Muscle layer of duodenum (tissue), 2 donors: ENCODE measurements at regions not wholly inside any gene's neighbourhood (a gene's known extent, or its start where the extent isn't known, plus 50 kb on each side); places are given as distances from the start of the nearest gene placed in this dataset.

Source experiments
- H3K27ac ChIP-seq: one replicate; pipeline ENCODE4 v1.7.0; 2013; ENCODE audit warnings: mild to moderate bottlenecking, low read length
- H3K27me3 ChIP-seq: one replicate; pipeline ENCODE4 v1.7.0; 2013; ENCODE audit warnings: low read depth, mild to moderate bottlenecking, control low read depth, low read length
- H3K36me3 ChIP-seq, 2 donors: one replicate each; pipeline ENCODE4 v1.7.0; 2013; ENCODE audit warnings: low read length in 2 of 2, control low read depth in 1 of 2, mild to moderate bottlenecking in 1 of 2; ENCODE audit not compliant: insufficient read depth in 2 of 2, control insufficient read depth in 1 of 2
- H3K4me1 ChIP-seq, 2 donors: one replicate each; pipeline ENCODE4 v1.7.0; 2013; ENCODE audit warnings: low read length in 2 of 2, mild to moderate bottlenecking in 2 of 2, control low read depth in 1 of 2, moderate library complexity in 1 of 2; ENCODE audit not compliant: insufficient read depth in 2 of 2, control insufficient read depth in 1 of 2
- H3K4me3 ChIP-seq, 2 donors: one replicate each; pipeline ENCODE4 v1.7.0; 2013; ENCODE audit warnings: low read length in 2 of 2, low read depth in 1 of 2, mild to moderate bottlenecking in 1 of 2
- H3K9me3 ChIP-seq, 2 donors: one replicate each; pipeline ENCODE4 v1.7.0; 2013; ENCODE audit warnings: low read length in 2 of 2, control low read depth in 1 of 2, mild to moderate bottlenecking in 1 of 2; ENCODE audit not compliant: control insufficient read depth in 1 of 2
- donor health status: healthy.

- no peaks in the 10 kb centered on the region for H3K9me3 ChIP-seq
- H3K36me3 ChIP-seq = no peaks in the 10 kb centered on the region
- no peak overlapping the region for H3K27ac ChIP-seq
- no peak overlapping the region for H3K4me3 ChIP-seq
- no peaks in the 10 kb centered on the region for H3K27me3 ChIP-seq
- H3K4me1 ChIP-seq = peaks cover 0 to 17% of the 10 kb centered on the region in 2 donors
Observed at GRCh38 chr5:33232731-33233505, 207.8 kb upstream of the TARS1 start.

- Histone ChIP-seq H3K27ac (no peak overlapping the region), H3K36me3 (no peaks in the 10 kb centered on the region), H3K27me3 (no peaks in the 10 kb centered on the region), H3K4me3 (no peak overlapping the region), H3K9me3 (no peaks in the 10 kb centered on the region), H3K4me1 (peaks cover 0 to 20% of the 10 kb centered on the region in 2 donors)
Observed at GRCh38 chr5:33235304-33235703, 205.5 kb upstream of the TARS1 start.

- Histone ChIP-seq H3K9me3 (no peaks in the 10 kb centered on the region), H3K4me3 (no peak overlapping the region), H3K27me3 (no peaks in the 10 kb centered on the region), H3K36me3 (no peaks in the 10 kb centered on the region), H3K4me1 (peaks cover 0 to 20% of the 10 kb centered on the region in 2 donors), H3K27ac (no peak overlapping the region)
Observed at GRCh38 chr5:33235824-33236223, 204.9 kb upstream of the TARS1 start.

GRCh38 chr5:33237471-33237870, 203.3 kb upstream of the TARS1 start:
- no peak overlapping the region for H3K4me3 ChIP-seq
- no peak overlapping the region for H3K27ac ChIP-seq
- no peaks in the 10 kb centered on the region for H3K36me3 ChIP-seq
- H3K9me3 ChIP-seq = no peaks in the 10 kb centered on the region
- H3K27me3 ChIP-seq = no peaks in the 10 kb centered on the region
- peaks cover 0 to 20% of the 10 kb centered on the region in 2 donors for H3K4me1 ChIP-seq

- H3K4me1 ChIP-seq = peaks cover 0 to 8% of the 10 kb centered on the region in 2 donors
- H3K9me3 ChIP-seq = no peaks in the 10 kb centered on the region
- no peaks in the 10 kb centered on the region for H3K36me3 ChIP-seq
- no peak overlapping the region for H3K27ac ChIP-seq
- no peaks in the 10 kb centered on the region for H3K27me3 ChIP-seq
- H3K4me3 ChIP-seq = no peak overlapping the region
Observed at GRCh38 chr5:33238826-33239695, 201.7 kb upstream of the TARS1 start.

GRCh38 chr5:33240558-33240957, 200.2 kb upstream of the TARS1 start:
- H3K27me3 ChIP-seq = no peaks in the 10 kb centered on the region
- peaks cover 0 to 8% of the 10 kb centered on the region in 2 donors for H3K4me1 ChIP-seq
- H3K36me3 ChIP-seq = no peaks in the 10 kb centered on the region
- H3K27ac ChIP-seq = no peak overlapping the region
- H3K4me3 ChIP-seq = no peak overlapping the region
- H3K9me3 ChIP-seq = no peaks in the 10 kb centered on the region

- no peaks in the 10 kb centered on the region for H3K36me3 ChIP-seq
- H3K27ac ChIP-seq = no peak overlapping the region
- no peak overlapping the region for H3K4me3 ChIP-seq
- H3K9me3 ChIP-seq = no peaks in the 10 kb centered on the region
- H3K4me1 ChIP-seq = peaks cover 0 to 8% of the 10 kb centered on the region in 2 donors
- H3K27me3 ChIP-seq = no peaks in the 10 kb centered on the region
Observed at GRCh38 chr5:33241802-33242201, 199.0 kb upstream of the TARS1 start.

GRCh38 chr5:33242277-33242676, 198.5 kb upstream of the TARS1 start:
- Histone ChIP-seq H3K27me3 (no peaks in the 10 kb centered on the region), H3K4me1 (peaks cover 0 to 8% of the 10 kb centered on the region in 2 donors), H3K27ac (no peak overlapping the region), H3K4me3 (no peak overlapping the region), H3K36me3 (no peaks in the 10 kb centered on the region), H3K9me3 (no peaks in the 10 kb centered on the region)

GRCh38 chr5:33244441-33245150, 196.2 kb upstream of the TARS1 start:
- H3K36me3 ChIP-seq = no peaks in the 10 kb centered on the region
- no peak overlapping the region for H3K4me3 ChIP-seq
- H3K9me3 ChIP-seq = no peaks in the 10 kb centered on the region
- no peaks in the 10 kb centered on the region for H3K27me3 ChIP-seq
- H3K4me1 ChIP-seq = no peaks in the 10 kb centered on the region
- H3K27ac ChIP-seq = no peak overlapping the region

- H3K4me3 ChIP-seq = no peak overlapping the region
- H3K27me3 ChIP-seq = no peaks in the 10 kb centered on the region
- no peaks in the 10 kb centered on the region for H3K9me3 ChIP-seq
- H3K4me1 ChIP-seq = peaks cover 0 to 5% of the 10 kb centered on the region in 2 donors
- H3K27ac ChIP-seq = no peak overlapping the region
- no peaks in the 10 kb centered on the region for H3K36me3 ChIP-seq
Observed at GRCh38 chr5:33254579-33254978, 186.2 kb upstream of the TARS1 start.

- no peaks in the 10 kb centered on the region for H3K36me3 ChIP-seq
- no peaks in the 10 kb centered on the region for H3K9me3 ChIP-seq
- peaks cover 0 to 5% of the 10 kb centered on the region in 2 donors for H3K4me1 ChIP-seq
- H3K27ac ChIP-seq = no peak overlapping the region
- H3K27me3 ChIP-seq = no peaks in the 10 kb centered on the region
- no peak overlapping the region for H3K4me3 ChIP-seq
Observed at GRCh38 chr5:33257807-33258429, 182.8 kb upstream of the TARS1 start.
